Natural killer cell (primary cell): ENCODE measurements at regions not wholly inside any gene's neighbourhood (a gene's known extent, or its start where the extent isn't known, plus 50 kb on each side); places are given as distances from the start of the nearest gene placed in this dataset.
"Not testable (repeated sequence)": the region's sequence is repeated elsewhere in the genome, so short reads cannot be mapped to it uniquely, and the experiment has no call there.

Experiments
- ATAC-seq, 3 donors: fragments of 150-1000 bp in 2 of 3; fragments of 200-7000 bp in 1 of 3; cut with Tn5 transposase; 1 replicate in 1 of 3; 2 replicates in 2 of 3; pipeline ENCODE4 v1.10.0; 2021; ENCODE audit warnings: mild to moderate bottlenecking in 2 of 3, moderate library complexity in 2 of 3
- DNase-seq, 2 donors: peaks; one replicate each; pipeline versions ENCODE4 v3.0.0 to v3.0.0-alpha.2; 2013 to 2021; ENCODE audit warnings: mixed read lengths in 1 of 2
- H3K27ac ChIP-seq: one replicate; pipeline ENCODE4 v1.5.1; 2013; ENCODE audit warnings: mild to moderate bottlenecking, low read length
- H3K27me3 ChIP-seq: one replicate; pipeline ENCODE4 v1.6.1; 2013; ENCODE audit warnings: low read length; ENCODE audit not compliant: control insufficient read depth, insufficient read depth
- H3K36me3 ChIP-seq: one replicate; pipeline ENCODE4 v1.6.1; 2013; ENCODE audit warnings: low read length; ENCODE audit not compliant: control insufficient read depth, insufficient read depth
- H3K4me1 ChIP-seq: one replicate; pipeline ENCODE4 v1.6.1; 2013; ENCODE audit warnings: low read length; ENCODE audit not compliant: control insufficient read depth, insufficient read depth
- H3K4me3 ChIP-seq: one replicate; pipeline ENCODE4 v1.5.1; 2013; ENCODE audit warnings: low read length
- H3K9me3 ChIP-seq: one replicate; pipeline ENCODE4 v1.6.1; 2013; ENCODE audit warnings: low read length; ENCODE audit not compliant: control insufficient read depth, insufficient read depth
- H3K27ac Mint-ChIP-seq, 2 donors: one replicate each; pipeline ENCODE4 v1.8.0; 2022; ENCODE audit warnings: mild to moderate bottlenecking in 2 of 2, mixed read lengths in 2 of 2, moderate library complexity in 1 of 2
- H3K27me3 Mint-ChIP-seq, 2 donors: one replicate each; pipeline ENCODE4 v1.8.0; 2022; ENCODE audit warnings: low read depth in 2 of 2, mixed read lengths in 2 of 2
- H3K36me3 Mint-ChIP-seq: one replicate; pipeline ENCODE4 v1.8.0; 2022; ENCODE audit warnings: mixed read lengths
- H3K4me1 Mint-ChIP-seq, 2 donors: one replicate each; pipeline ENCODE4 v1.8.0; 2022; ENCODE audit warnings: mixed read lengths in 2 of 2
- H3K4me3 Mint-ChIP-seq: one replicate; pipeline ENCODE4 v1.8.0; 2022; ENCODE audit warnings: mild to moderate bottlenecking, moderate library complexity, mixed read lengths
- H3K9me3 Mint-ChIP-seq, 2 donors: one replicate each; pipeline ENCODE4 v1.8.0; 2022; ENCODE audit warnings: mixed read lengths in 2 of 2
- WGBS: methylation state at CpG from one replicate; pipeline ENCODE4 v1.1.7; 2013; ENCODE audit warnings: missing lambda C conversion rate; ENCODE audit not compliant: insufficient coverage; 5-methylcytosine and 5-hydroxymethylcytosine counted together
- intact Hi-C: fragments of 100-400 bp; cut with micrococcal nuclease; formaldehyde crosslinking; loops from one replicate; pipeline ENCODE4 v1.14.2; 2022
- TF ChIP-seq, protein P1 (sequence below): fragments of 200-600 bp; IDR thresholded peaks from one replicate; pipeline ENCODE4 v1.8.0; 2022; ENCODE audit warnings: antibody characterized with exemption

DNA sequence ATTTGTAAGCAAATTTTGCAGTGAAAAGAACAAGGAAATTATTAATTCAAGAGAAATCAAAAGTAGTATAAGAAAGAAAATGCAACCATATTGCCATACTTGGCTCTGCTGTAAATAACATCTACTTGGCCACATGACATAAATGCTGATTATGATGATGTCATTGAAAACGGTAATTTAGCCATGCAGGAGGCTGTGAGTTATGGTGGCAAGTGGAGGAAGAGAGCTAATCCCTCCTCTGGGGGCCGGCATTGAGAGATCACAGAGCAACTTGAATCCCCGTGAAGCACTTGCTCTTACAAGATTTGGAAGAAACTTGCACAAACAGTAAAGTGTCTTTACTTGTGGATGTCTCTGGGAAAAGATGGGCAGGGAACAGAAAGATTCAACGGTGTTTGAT lies 456.6 kb downstream of the PREX1 start:
- peaks cover 10 to 30% of the 10 kb centered on the region in 2 donors for H3K27me3 Mint-ChIP-seq
- Histone ChIP-seq H3K27me3 (no peaks in the 10 kb centered on the region), H3K9me3 (no peaks in the 10 kb centered on the region), H3K4me1 (peaks cover 3% of the 10 kb centered on the region), H3K27ac (no peak overlapping the region), H3K36me3 (no peaks in the 10 kb centered on the region), H3K4me3 (no peak overlapping the region)
- WGBS = 85% methylated on average over 4 of the region's 4 CpGs
- TF ChIP-seq, protein P1, sequence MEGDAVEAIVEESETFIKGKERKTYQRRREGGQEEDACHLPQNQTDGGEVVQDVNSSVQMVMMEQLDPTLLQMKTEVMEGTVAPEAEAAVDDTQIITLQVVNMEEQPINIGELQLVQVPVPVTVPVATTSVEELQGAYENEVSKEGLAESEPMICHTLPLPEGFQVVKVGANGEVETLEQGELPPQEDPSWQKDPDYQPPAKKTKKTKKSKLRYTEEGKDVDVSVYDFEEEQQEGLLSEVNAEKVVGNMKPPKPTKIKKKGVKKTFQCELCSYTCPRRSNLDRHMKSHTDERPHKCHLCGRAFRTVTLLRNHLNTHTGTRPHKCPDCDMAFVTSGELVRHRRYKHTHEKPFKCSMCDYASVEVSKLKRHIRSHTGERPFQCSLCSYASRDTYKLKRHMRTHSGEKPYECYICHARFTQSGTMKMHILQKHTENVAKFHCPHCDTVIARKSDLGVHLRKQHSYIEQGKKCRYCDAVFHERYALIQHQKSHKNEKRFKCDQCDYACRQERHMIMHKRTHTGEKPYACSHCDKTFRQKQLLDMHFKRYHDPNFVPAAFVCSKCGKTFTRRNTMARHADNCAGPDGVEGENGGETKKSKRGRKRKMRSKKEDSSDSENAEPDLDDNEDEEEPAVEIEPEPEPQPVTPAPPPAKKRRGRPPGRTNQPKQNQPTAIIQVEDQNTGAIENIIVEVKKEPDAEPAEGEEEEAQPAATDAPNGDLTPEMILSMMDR = no peak
- intact Hi-C loops = loop anchor here (10.0 kb wide), 1 partner anchor 1266 kb away; no protein-coding TSS in a partner anchor
- no peaks in the 10 kb centered on the region for H3K9me3 Mint-ChIP-seq
- no peaks in the 10 kb centered on the region for H3K4me1 Mint-ChIP-seq
- ATAC-seq (no peak), DNase-seq (no peak)
- no peaks in the 10 kb centered on the region for H3K36me3 Mint-ChIP-seq
- H3K27ac Mint-ChIP-seq = no peak overlapping the region
- H3K4me3 Mint-ChIP-seq = no peak overlapping the region

DNA sequence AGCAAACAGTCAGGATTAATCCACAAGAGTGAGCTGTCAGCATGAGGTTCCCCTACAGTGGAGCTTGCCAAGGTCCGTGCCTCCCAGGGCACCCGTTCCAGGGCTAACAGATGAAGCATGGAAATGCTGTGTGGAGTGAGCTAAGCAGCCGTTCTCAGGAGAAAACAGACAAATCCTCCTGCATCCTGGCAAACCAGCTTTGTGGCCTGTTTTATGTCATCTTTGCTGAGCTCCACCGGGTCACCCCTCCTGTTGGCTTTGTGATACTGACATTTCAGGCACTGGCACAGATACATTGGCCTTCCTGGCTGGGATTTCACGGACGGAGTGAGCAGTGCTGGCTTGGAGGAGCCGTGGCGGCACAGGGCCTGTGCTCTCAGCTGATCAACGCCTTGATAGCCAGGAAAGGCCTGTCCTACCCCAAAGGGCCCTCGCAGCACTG lies 459.2 kb downstream of the PREX1 start:
- H3K36me3 Mint-ChIP-seq, H3K4me1 Mint-ChIP-seq, DNase-seq, intact Hi-C loops, H3K9me3 Mint-ChIP-seq, H3K27ac Mint-ChIP-seq, H3K27me3 ChIP-seq, H3K9me3 ChIP-seq, H3K4me3 Mint-ChIP-seq, H3K36me3 ChIP-seq, H3K4me1 ChIP-seq, H3K27ac ChIP-seq, H3K4me3 ChIP-seq, ATAC-seq: not testable (repeated sequence)
- peaks cover 10 to 46% of the 10 kb centered on the region in 2 donors for H3K27me3 Mint-ChIP-seq
- WGBS = 88% methylated on average over 10 of the region's 10 CpGs

DNA sequence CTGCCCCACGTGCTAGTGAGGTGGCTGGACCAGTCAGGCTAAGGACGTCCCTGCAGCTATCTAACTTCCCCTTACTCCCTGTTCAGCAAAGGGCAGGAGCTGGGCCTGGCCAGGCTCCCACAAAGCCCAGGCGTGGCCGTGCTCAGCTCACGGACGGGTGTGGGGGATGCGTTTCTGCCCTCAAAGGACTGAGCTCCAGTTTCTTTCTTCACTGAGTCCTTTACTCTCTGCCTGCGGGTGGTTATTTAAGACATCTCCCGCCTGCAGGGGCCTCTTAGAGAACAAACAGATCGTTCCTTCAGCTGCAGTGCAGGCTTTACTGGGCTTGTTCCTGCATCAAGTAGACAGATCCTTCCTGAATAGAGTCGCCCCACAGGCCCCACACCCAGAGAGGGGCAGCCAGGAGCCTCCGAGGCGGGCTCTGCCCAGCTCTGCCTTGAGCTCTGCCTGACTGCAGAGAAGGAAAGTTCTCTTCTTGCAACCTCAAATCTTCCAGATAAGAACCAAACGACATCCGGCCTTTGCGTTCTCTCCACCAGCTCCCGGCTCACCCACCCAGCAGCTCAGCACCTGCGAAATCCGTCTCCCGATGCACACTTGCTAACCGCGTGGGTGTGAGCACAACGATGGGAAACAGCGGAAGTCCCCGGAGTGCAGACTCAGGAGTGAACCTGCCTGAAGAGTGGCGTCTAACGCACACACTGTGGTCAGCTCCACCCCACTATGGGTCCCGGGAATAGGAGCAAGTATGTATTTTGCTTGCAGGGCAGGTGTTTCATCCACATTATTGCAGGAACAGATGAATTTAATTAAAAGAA lies 460.0 kb downstream of the PREX1 start:
- H3K4me3 Mint-ChIP-seq, H3K27ac ChIP-seq, intact Hi-C loops, H3K4me1 Mint-ChIP-seq, H3K36me3 ChIP-seq, DNase-seq, H3K36me3 Mint-ChIP-seq, H3K4me3 ChIP-seq, H3K9me3 ChIP-seq, H3K4me1 ChIP-seq, H3K27ac Mint-ChIP-seq, H3K9me3 Mint-ChIP-seq, H3K27me3 ChIP-seq: not testable (repeated sequence)
- peaks cover 9 to 46% of the 10 kb centered on the region in 2 donors for H3K27me3 Mint-ChIP-seq
- WGBS = 10% methylated on average over 13 of the region's 28 CpGs
- ATAC-seq = peak in 1 of 3 donors; percentile 18

DNA sequence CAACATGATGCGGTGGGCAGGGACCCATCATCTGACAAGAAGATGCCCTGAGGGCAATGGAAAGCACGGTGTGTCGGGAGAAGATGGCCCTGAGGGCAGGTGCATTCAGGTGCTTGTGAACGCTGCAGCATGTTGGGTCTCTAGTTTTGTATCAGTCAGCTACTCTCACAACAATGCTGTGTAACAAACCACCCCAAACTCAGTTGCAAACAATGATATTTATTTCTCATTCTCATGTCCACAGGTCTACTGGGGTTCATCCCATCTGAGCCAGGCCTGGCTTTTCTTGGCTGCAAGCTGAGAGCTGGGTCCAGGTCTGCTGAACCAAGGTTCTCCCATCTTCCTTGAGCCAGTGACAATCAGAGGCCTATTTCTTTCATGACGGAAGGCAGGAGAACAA lies 461.6 kb downstream of the PREX1 start:
- TF ChIP-seq, protein P1 = no peak

More for the DNA sequence above, 461.6 kb downstream of the PREX1 start:
- no peaks in the 10 kb centered on the region for H3K36me3 ChIP-seq
- H3K9me3 ChIP-seq = no peaks in the 10 kb centered on the region
- no peaks in the 10 kb centered on the region for H3K4me1 Mint-ChIP-seq
- no peak overlapping the region for H3K27ac Mint-ChIP-seq
- intact Hi-C loops = no loop called here
- DNase-seq = no peak
- H3K27ac ChIP-seq = no peak overlapping the region
- WGBS = 96% methylated on average over 5 of the region's 5 CpGs
- peaks cover 3% of the 10 kb centered on the region for H3K4me1 ChIP-seq
- H3K27me3 ChIP-seq = no peaks in the 10 kb centered on the region
- H3K36me3 Mint-ChIP-seq = no peaks in the 10 kb centered on the region
- no peak for ATAC-seq
- H3K4me3 Mint-ChIP-seq = no peak overlapping the region
- no peak overlapping the region for H3K4me3 ChIP-seq
- H3K9me3 Mint-ChIP-seq = no peaks in the 10 kb centered on the region
- peaks cover 9 to 46% of the 10 kb centered on the region in 2 donors for H3K27me3 Mint-ChIP-seq
